IMR-90 (cell line): ENCODE measurements at regions not wholly inside any gene's neighbourhood (a gene's known extent, or its start where the extent isn't known, plus 50 kb on each side); places are given as distances from the start of the nearest gene placed in this dataset.

ENCODE experiments used
- ATAC-seq: fragments of 200-7000 bp; cut with Tn5 transposase; 2 replicates; pipeline ENCODE4 v1.9.1; 2020; ENCODE audit warnings: low read depth, mild to moderate bottlenecking, moderate library complexity
- BruUV-seq: library from RNA; stranded (reverse); fragments of 400-500 nt; replicated peaks from 2 replicates; lab custom pipeline; 2021; lab: Mats Ljungman, UMichigan
- CTCF ChIA-PET: fragments of 300-600 bp; formaldehyde crosslinking; extraction: SDS; loops from one replicate; lab custom pipeline; 2021; ENCODE audit warnings: antibody characterized with exemption; lab: Yijun Ruan, JAX
- POLR2A ChIA-PET: fragments of 300-600 bp; sonication (Branson Sonifier 250); formaldehyde crosslinking; loops from one replicate; lab custom pipeline; 2022; ENCODE audit warnings: antibody characterized with exemption; ENCODE audit not compliant: unreplicated experiment; lab: Charles Lee
- DNase-seq: peaks from one replicate; pipeline ENCODE4 v3.0.0; 2013
- H2AFZ ChIP-seq: replicated peaks from 2 replicates; pipeline ENCODE3; 2013; ENCODE audit warnings: low read length, mild to moderate bottlenecking; ENCODE audit not compliant: poor library complexity
- H2AK5ac ChIP-seq: 2 replicates; pipeline ENCODE4 v1.6.1; 2013; ENCODE audit warnings: low read depth, low read length, inconsistent platforms
- H2AK9ac ChIP-seq: replicated peaks from 2 replicates; pipeline ENCODE3; 2013; ENCODE audit warnings: mild to moderate bottlenecking, low read depth, low read length, moderate library complexity; ENCODE audit not compliant: poor library complexity
- H2BK120ac ChIP-seq: 2 replicates; pipeline ENCODE4 v1.6.1; 2013; ENCODE audit warnings: low read depth, low read length, inconsistent platforms
- H2BK15ac ChIP-seq: 3 replicates; pipeline ENCODE4 v1.6.1; 2013; ENCODE audit warnings: low read depth, low read length, inconsistent platforms
- H2BK20ac ChIP-seq: 2 replicates; pipeline ENCODE4 v1.6.1; 2013; ENCODE audit warnings: low read depth, mild to moderate bottlenecking, inconsistent platforms, low read length, moderate library complexity
- H2BK5ac ChIP-seq: 2 replicates; pipeline ENCODE4 v1.6.1; 2013; ENCODE audit warnings: mild to moderate bottlenecking, low read depth, low read length, inconsistent platforms; ENCODE audit not compliant: poor library complexity, severe bottlenecking
- H3K14ac ChIP-seq: replicated peaks from 2 replicates; pipeline ENCODE4 v1.6.1; 2013; ENCODE audit warnings: low read depth, low read length, inconsistent platforms
- H3K18ac ChIP-seq: 2 replicates; pipeline ENCODE4 v1.6.1; 2013; ENCODE audit warnings: low read depth, low read length, control low read depth
- H3K23ac ChIP-seq: 2 replicates; pipeline ENCODE4 v1.6.1; 2013; ENCODE audit warnings: low read depth, low read length, inconsistent platforms
- H3K27ac ChIP-seq: 2 replicates; pipeline ENCODE4 v1.5.1; 2013; ENCODE audit warnings: mild to moderate bottlenecking, control low read depth, low read length; ENCODE audit not compliant: insufficient read depth
- H3K27me3 ChIP-seq: 2 replicates; pipeline ENCODE4 v1.6.1; 2013; ENCODE audit warnings: low read length; ENCODE audit not compliant: control insufficient read depth, insufficient read depth
- H3K36me3 ChIP-seq: 2 replicates; pipeline ENCODE4 v1.6.1; 2013; ENCODE audit warnings: low read length, mixed read lengths; ENCODE audit not compliant: control insufficient read depth, insufficient read depth
- H3K4ac ChIP-seq: 2 replicates; pipeline ENCODE4 v1.6.1; 2013; ENCODE audit warnings: low read depth, low read length, inconsistent platforms
- H3K4me1 ChIP-seq: 2 replicates; pipeline ENCODE4 v1.6.1; 2013; ENCODE audit warnings: low read length, mixed read lengths; ENCODE audit not compliant: control insufficient read depth, insufficient read depth
- H3K4me2 ChIP-seq: 2 replicates; pipeline ENCODE4 v1.6.1; 2013; ENCODE audit warnings: low read depth, mild to moderate bottlenecking, control low read depth, low read length, moderate library complexity
- H3K4me3 ChIP-seq: 2 replicates; pipeline ENCODE4 v1.5.1; 2013; ENCODE audit warnings: low read depth, mild to moderate bottlenecking, control low read depth, low read length, moderate library complexity; ENCODE audit not compliant: insufficient read depth
- H3K56ac ChIP-seq: 2 replicates; pipeline ENCODE4 v1.6.1; 2013; ENCODE audit warnings: low read length, inconsistent platforms; ENCODE audit not compliant: insufficient read depth; ENCODE audit errors: extremely low read depth
- H3K79me1 ChIP-seq, 2 experiments: 2 replicates each; pipeline ENCODE4 v1.6.1; 2013; ENCODE audit warnings: low read length in 2 of 2, inconsistent platforms in 1 of 2, low read depth in 1 of 2
- H3K9ac ChIP-seq: 2 replicates; pipeline ENCODE4 v1.6.1; 2013; ENCODE audit warnings: low read depth, low read length, control low read depth
- H3K9me1 ChIP-seq: 2 replicates; pipeline ENCODE4 v1.6.1; 2013; ENCODE audit warnings: low read length, inconsistent platforms; ENCODE audit not compliant: insufficient read depth
- H3K9me3 ChIP-seq: 2 replicates; pipeline ENCODE4 v1.6.1; 2013; ENCODE audit warnings: low read length; ENCODE audit not compliant: control insufficient read depth, insufficient read depth
- H4K20me1 ChIP-seq: 2 replicates; pipeline ENCODE4 v1.6.1; 2013; ENCODE audit warnings: low read length, inconsistent platforms; ENCODE audit not compliant: insufficient read depth
- H4K5ac ChIP-seq: 2 replicates; pipeline ENCODE4 v1.6.1; 2013; ENCODE audit warnings: mild to moderate bottlenecking, low read depth, low read length, control low read depth
- H4K8ac ChIP-seq, 2 experiments: 2 replicates each; pipeline ENCODE4 v1.6.1; 2013; ENCODE audit warnings: low read depth in 2 of 2, low read length in 2 of 2, control low read depth in 1 of 2, inconsistent platforms in 1 of 2
- H4K91ac ChIP-seq: 2 replicates; pipeline ENCODE4 v1.6.1; 2013; ENCODE audit warnings: low read depth, low read length, inconsistent platforms; ENCODE audit not compliant: insufficient read depth
- CHD1 ChIP-seq: IDR thresholded peaks from 2 replicates; pipeline ENCODE4 v1.6.1; 2012; ENCODE audit warnings: low read depth, low read length, improper control_type of control experiment
- MAFK ChIP-seq: IDR thresholded peaks from 2 replicates; pipeline ENCODE4 v1.6.1; 2012; ENCODE audit warnings: low read depth, low read length, improper control_type of control experiment
- MXI1 ChIP-seq: IDR thresholded peaks from 2 replicates; pipeline ENCODE4 v1.6.1; 2012; ENCODE audit warnings: low read depth, mild to moderate bottlenecking, low read length, moderate library complexity, borderline replicate concordance
- NFE2L2 ChIP-seq: fragments of 150-350 bp; IDR thresholded peaks from 2 replicates; pipeline ENCODE4 v1.6.1; 2016; ENCODE audit warnings: low read depth, mild to moderate bottlenecking, low read length
- RFX5 ChIP-seq: IDR thresholded peaks from 2 replicates; pipeline ENCODE4 v1.8.0; 2012; ENCODE audit warnings: low read depth, mild to moderate bottlenecking, low read length, moderate library complexity
- SMC3 ChIP-seq: fragments of 150-350 bp; IDR thresholded peaks from 2 replicates; pipeline ENCODE4 v1.6.1; 2016; ENCODE audit warnings: low read depth, mild to moderate bottlenecking, antibody characterized with exemption, low read length, moderate library complexity
- WGBS, 2 experiments: methylation state at CpG; one replicate each; pipeline versions ENCODE4 v1.1.5 to v1.1.7; 2013; ENCODE audit warnings: missing lambda C conversion rate in 2 of 2; ENCODE audit not compliant: insufficient read length in 1 of 2; ENCODE audit errors: extremely low coverage in 2 of 2; 5-methylcytosine and 5-hydroxymethylcytosine counted together
- dilution Hi-C: fragments of 300-500 bp; cut with HindIII; formaldehyde crosslinking; loops from one replicate; pipeline ENCODE4 v1.14.3; 2018; ENCODE audit warnings: low sequenced_read_pairs; ENCODE audit not compliant: unreplicated experiment
- in situ Hi-C: fragments of 300-500 bp; cut with MboI; formaldehyde crosslinking; loops from 3 replicates; pipeline ENCODE4 v1.14.3; 2019; ENCODE audit warnings: low sequenced_read_pairs, inconsistent platforms, mixed read lengths
- intact Hi-C: fragments of 100-400 bp; cut with micrococcal nuclease; formaldehyde crosslinking; loops from 2 replicates; pipeline ENCODE4 v1.10.0; 2022

- Histone ChIP-seq H3K9me1 (no peaks in the 10 kb centered on the region), H3K9ac (no peak overlapping the region), H3K9me3 (peaks cover 10% of the 10 kb centered on the region), H4K20me1 (no peaks in the 10 kb centered on the region), H4K8ac (no peak overlapping the region), H3K4me3 (no peak overlapping the region), H2AK5ac (no peak overlapping the region), H3K36me3 (no peaks in the 10 kb centered on the region), H4K5ac (no peak overlapping the region), H4K91ac (no peak overlapping the region), H3K18ac (no peak overlapping the region), H3K4ac (no peak overlapping the region), H3K14ac (no peak overlapping the region), H3K4me1 (no peaks in the 10 kb centered on the region), H2BK20ac (no peak overlapping the region), H2AFZ (no peak overlapping the region), H2BK5ac (no peak overlapping the region), H3K27ac (no peak overlapping the region), H2BK15ac (no peak overlapping the region), H3K23ac (no peak overlapping the region), H3K27me3 (no peaks in the 10 kb centered on the region), H3K4me2 (no peak overlapping the region), H2BK120ac (no peak overlapping the region), H3K79me1 (no peaks in the 10 kb centered on the region), H2AK9ac (no peak overlapping the region), H3K56ac (no peak overlapping the region)
- POLR2A ChIA-PET, result no interaction called here
- BruUV-seq, result no TSS peak
- no CpG with 5 or more reads among the region's 2 CpGs for whole genome bisulfite sequencing, 2 experiments
- intact Hi-C loops (no loop called here), in situ Hi-C loops (no loop called here), dilution Hi-C loops (no loop called here)
- ATAC-seq, result no peak
- TF ChIP-seq MAFK (no peak), NFE2L2 (no peak), MXI1 (no peak), RFX5 (no peak), CHD1 (no peak), SMC3 (no peak)
- no peak for DNase-seq
- CTCF ChIA-PET, result no interaction called here
Observed at GRCh38 chr18:64220941-64221340, 72.1 kb upstream of the LINC00305 start.
